ENCODE measurements at regions not wholly inside any gene's neighbourhood (a gene's known extent, or its start where the extent isn't known, plus 50 kb on each side); places are given as distances from the start of the nearest gene placed in this dataset.

DNA sequence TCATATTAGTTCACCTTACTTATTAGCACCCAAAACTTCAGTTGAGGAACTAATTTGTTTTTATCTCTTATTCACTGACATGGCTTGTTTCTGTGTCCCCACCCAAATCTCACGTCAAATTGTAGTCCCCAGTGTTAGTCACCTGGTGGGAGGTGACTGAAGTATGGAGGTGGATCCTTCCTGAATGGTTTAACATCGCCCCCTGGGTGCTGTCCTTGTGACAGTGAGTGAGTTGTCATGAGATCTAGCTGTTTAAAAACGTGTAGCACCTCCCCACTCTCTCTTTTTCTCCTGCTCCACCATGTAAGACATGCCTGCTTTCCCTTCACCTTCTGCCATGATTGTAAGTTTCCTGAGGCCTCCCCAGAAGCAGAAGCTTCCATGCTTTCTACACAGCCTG is 75.0 kb upstream of the HECTD2 start:
- TF ChIP-seq CTCF (IDR thresholded peaks at IDR 0.05; ENCODE audit: low read depth, low read length): no peak
- CTCF ChIA-PET: interaction anchor here (0.7 kb wide), 1 partner anchor 556 kb away, joined by 3 read pairs; no protein-coding TSS in a partner anchor
- POLR2A ChIA-PET: no interaction called here
- H3K27me3 ChIP-seq (ENCODE audit: control insufficient read depth, insufficient read depth, low read length): no peaks in the 10 kb centered on the region
- H3K4me3 ChIP-seq (ENCODE audit: low read depth, low read length): no peak overlapping the region
- H3K9me3 ChIP-seq (ENCODE audit: control insufficient read depth, insufficient read depth, low read length): no peaks in the 10 kb centered on the region
- H3K27ac ChIP-seq (ENCODE audit: low read depth, low read length): no peak overlapping the region
- no peak for DNase-seq (ENCODE audit: low read depth, low spot score)

- ChIA-PET POLR2A (no interaction called here), CTCF (no interaction called here)
- DNase-seq (ENCODE audit: low read depth, low spot score): no peak
- Histone ChIP-seq H3K4me3 (ENCODE audit: low read depth, low read length) (no peak overlapping the region), H3K27me3 (ENCODE audit: control insufficient read depth, insufficient read depth, low read length) (no peaks in the 10 kb centered on the region), H3K9me3 (ENCODE audit: control insufficient read depth, insufficient read depth, low read length) (no peaks in the 10 kb centered on the region), H3K27ac (ENCODE audit: low read depth, low read length) (no peak overlapping the region)
- TF ChIP-seq CTCF (IDR thresholded peaks at IDR 0.05; ENCODE audit: low read depth, low read length): no peak
Observed at GRCh38 chr10:91339729-91340128, 70.4 kb upstream of the HECTD2 start.

- no peak for TF ChIP-seq CTCF (IDR thresholded peaks at IDR 0.05; ENCODE audit: low read depth, low read length)
- Histone ChIP-seq H3K27me3 (ENCODE audit: control insufficient read depth, insufficient read depth, low read length) (no peaks in the 10 kb centered on the region), H3K27ac (ENCODE audit: low read depth, low read length) (peak overlapping the region; percentile 55), H3K4me3 (ENCODE audit: low read depth, low read length) (no peak overlapping the region), H3K9me3 (ENCODE audit: control insufficient read depth, insufficient read depth, low read length) (no peaks in the 10 kb centered on the region)
- DNase-seq (ENCODE audit: low read depth, low spot score): peak; percentile 55
- ChIA-PET CTCF (interaction anchor here (3.7 kb wide), 1 partner anchor 42 kb away, joined by 15 read pairs; no protein-coding TSS in a partner anchor), POLR2A (no interaction called here)
Observed at GRCh38 chr10:91340613-91341362, 69.4 kb upstream of the HECTD2 start.

DNA sequence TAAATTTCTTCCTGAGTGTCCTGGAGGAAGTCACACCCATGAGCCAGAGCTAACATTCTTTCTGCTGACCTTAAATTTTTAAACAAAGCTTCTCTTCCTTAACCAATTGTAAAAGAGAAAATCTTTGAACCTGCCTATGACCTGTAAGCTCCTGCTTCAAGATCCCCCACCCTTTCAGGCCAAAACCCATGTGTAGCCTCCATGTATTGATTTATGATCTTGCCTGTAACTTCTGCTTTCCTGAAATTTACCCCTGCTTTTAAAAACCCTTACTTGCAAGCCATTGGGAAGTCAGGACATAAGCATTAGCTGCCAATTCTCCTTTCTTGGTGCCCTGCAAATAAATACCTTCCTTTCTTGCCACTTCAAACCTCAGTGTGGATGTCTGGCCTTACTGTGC is 68.5 kb upstream of the HECTD2 start:
- Histone ChIP-seq H3K27me3 (ENCODE audit: control insufficient read depth, insufficient read depth, low read length) (no peaks in the 10 kb centered on the region), H3K9me3 (ENCODE audit: control insufficient read depth, insufficient read depth, low read length) (no peaks in the 10 kb centered on the region), H3K27ac (ENCODE audit: low read depth, low read length) (no peak overlapping the region), H3K4me3 (ENCODE audit: low read depth, low read length) (no peak overlapping the region)
- CTCF ChIA-PET: interaction anchor here (0.6 to 3.7 kb wide), 2 partner anchors 43 to 623 kb away, joined by 3 to 15 read pairs; no protein-coding TSS in a partner anchor
- DNase-seq (ENCODE audit: low read depth, low spot score): no peak
- TF ChIP-seq CTCF (IDR thresholded peaks at IDR 0.05; ENCODE audit: low read depth, low read length): no peak
- POLR2A ChIA-PET: no interaction called here

- CTCF ChIA-PET: interaction anchor here (3.7 kb wide), 1 partner anchor 44 kb away, joined by 15 read pairs; no protein-coding TSS in a partner anchor
Observed at GRCh38 chr10:91343010-91343409, 67.1 kb upstream of the HECTD2 start.

More at GRCh38 chr10:91343010-91343409, 67.1 kb upstream of the HECTD2 start:
- no peak for TF ChIP-seq CTCF (IDR thresholded peaks at IDR 0.05; ENCODE audit: low read depth, low read length)
- POLR2A ChIA-PET: no interaction called here
- Histone ChIP-seq H3K27ac (ENCODE audit: low read depth, low read length) (no peak overlapping the region), H3K27me3 (ENCODE audit: control insufficient read depth, insufficient read depth, low read length) (no peaks in the 10 kb centered on the region), H3K4me3 (ENCODE audit: low read depth, low read length) (no peak overlapping the region), H3K9me3 (ENCODE audit: control insufficient read depth, insufficient read depth, low read length) (no peaks in the 10 kb centered on the region)
- no peak for DNase-seq (ENCODE audit: low read depth, low spot score)

All from AG04450 (cell line).